Stomach (tissue), 4 donors: ENCODE measurements at regions not wholly inside any gene's neighbourhood (a gene's known extent, or its start where the extent isn't known, plus 50 kb on each side); places are given as distances from the start of the nearest gene placed in this dataset.

ENCODE experiments used
- EP300 ChIP-seq: sonication (generic); formaldehyde crosslinking; IDR thresholded peaks from one replicate; pipeline ENCODE4 v1.6.1; 2017; ENCODE audit warnings: antibody characterized with exemption
- TF ChIP-seq, protein P1 (sequence below), 7 experiments: fragments of 450-650 bp in 4 of 7; fragments of 200-600 bp in 3 of 7; sonication (generic) in 3 of 7; IDR thresholded peaks; one replicate each; pipeline ENCODE4 v1.5.1; 2016 to 2019; ENCODE audit warnings: antibody characterized with exemption in 7 of 7, control low read depth in 2 of 7, mild to moderate bottlenecking in 1 of 7

DNA sequence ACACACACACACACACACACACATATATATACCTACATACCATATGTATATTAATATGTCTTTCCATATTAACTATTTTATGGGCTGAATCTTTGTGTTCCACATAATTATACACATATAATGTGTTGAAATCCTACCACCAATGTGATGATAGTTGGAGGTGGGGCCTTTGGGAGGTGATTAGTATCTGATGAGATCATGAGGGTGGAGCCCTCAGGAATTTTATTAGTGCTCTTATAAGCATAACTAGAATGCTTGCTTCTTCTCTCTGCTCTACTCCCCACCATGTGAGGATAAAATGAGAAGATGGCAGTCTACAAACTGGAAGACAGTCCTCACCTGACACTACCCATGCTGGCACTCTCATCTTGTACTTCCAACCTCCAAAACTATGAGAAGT, 1193.5 kb upstream of the FLRT2 start:
- TF ChIP-seq, protein P1, sequence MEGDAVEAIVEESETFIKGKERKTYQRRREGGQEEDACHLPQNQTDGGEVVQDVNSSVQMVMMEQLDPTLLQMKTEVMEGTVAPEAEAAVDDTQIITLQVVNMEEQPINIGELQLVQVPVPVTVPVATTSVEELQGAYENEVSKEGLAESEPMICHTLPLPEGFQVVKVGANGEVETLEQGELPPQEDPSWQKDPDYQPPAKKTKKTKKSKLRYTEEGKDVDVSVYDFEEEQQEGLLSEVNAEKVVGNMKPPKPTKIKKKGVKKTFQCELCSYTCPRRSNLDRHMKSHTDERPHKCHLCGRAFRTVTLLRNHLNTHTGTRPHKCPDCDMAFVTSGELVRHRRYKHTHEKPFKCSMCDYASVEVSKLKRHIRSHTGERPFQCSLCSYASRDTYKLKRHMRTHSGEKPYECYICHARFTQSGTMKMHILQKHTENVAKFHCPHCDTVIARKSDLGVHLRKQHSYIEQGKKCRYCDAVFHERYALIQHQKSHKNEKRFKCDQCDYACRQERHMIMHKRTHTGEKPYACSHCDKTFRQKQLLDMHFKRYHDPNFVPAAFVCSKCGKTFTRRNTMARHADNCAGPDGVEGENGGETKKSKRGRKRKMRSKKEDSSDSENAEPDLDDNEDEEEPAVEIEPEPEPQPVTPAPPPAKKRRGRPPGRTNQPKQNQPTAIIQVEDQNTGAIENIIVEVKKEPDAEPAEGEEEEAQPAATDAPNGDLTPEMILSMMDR (IDR thresholded peaks at IDR 0.05) = no peak
- TF ChIP-seq EP300 = no peak
